ENCODE measurements at regions not wholly inside any gene's neighbourhood (a gene's known extent, or its start where the extent isn't known, plus 50 kb on each side); places are given as distances from the start of the nearest gene placed in this dataset.

GRCh38 chr9:89799221-89799620 is 194.4 kb downstream of the GADD45G start:
- no peak overlapping the region for H3K27ac ChIP-seq
- H3K9me3 ChIP-seq: no peaks in the 10 kb centered on the region
- no peaks in the 10 kb centered on the region for H3K4me1 ChIP-seq
- no peak for DNase-seq
- no peaks in the 10 kb centered on the region for H3K27me3 ChIP-seq
- no peak overlapping the region for H3K4me3 ChIP-seq
- H3K36me3 ChIP-seq: no peaks in the 10 kb centered on the region
- no peak for TF ChIP-seq CTCF (IDR thresholded peaks at IDR 0.05)
- intact Hi-C loops (cut with DNase I): no loop called here
- no peak for ATAC-seq

GRCh38 chr9:89799766-89800165 is 195.0 kb downstream of the GADD45G start:
- Histone ChIP-seq H3K9me3 (no peaks in the 10 kb centered on the region), H3K27me3 (no peaks in the 10 kb centered on the region), H3K4me3 (no peak overlapping the region), H3K4me1 (no peaks in the 10 kb centered on the region), H3K36me3 (no peaks in the 10 kb centered on the region), H3K27ac (no peak overlapping the region)
- ATAC-seq (no peak), DNase-seq (no peak)
- no peak for TF ChIP-seq CTCF (IDR thresholded peaks at IDR 0.05)
- intact Hi-C loops (cut with DNase I): no loop called here

GRCh38 chr9:89801341-89801740 is 196.5 kb downstream of the GADD45G start:
- intact Hi-C loops (cut with DNase I): no loop called here
- Histone ChIP-seq H3K27me3 (no peaks in the 10 kb centered on the region), H3K9me3 (no peaks in the 10 kb centered on the region), H3K36me3 (no peaks in the 10 kb centered on the region), H3K27ac (no peak overlapping the region), H3K4me3 (no peak overlapping the region), H3K4me1 (no peaks in the 10 kb centered on the region)
- ATAC-seq (no peak), DNase-seq (no peak)
- no peak for TF ChIP-seq CTCF (IDR thresholded peaks at IDR 0.05)

GRCh38 chr9:89801742-89802670 is 197.2 kb downstream of the GADD45G start:
- TF ChIP-seq CTCF (IDR thresholded peaks at IDR 0.05): no peak
- H3K27me3 ChIP-seq: no peaks in the 10 kb centered on the region
- H3K27ac ChIP-seq: no peak overlapping the region
- ATAC-seq: no peak
- no peaks in the 10 kb centered on the region for H3K36me3 ChIP-seq
- DNase-seq: no peak
- no peaks in the 10 kb centered on the region for H3K9me3 ChIP-seq
- no peak overlapping the region for H3K4me3 ChIP-seq
- H3K4me1 ChIP-seq: no peaks in the 10 kb centered on the region
- intact Hi-C loops (cut with DNase I): no loop called here

- Histone ChIP-seq H3K4me1 (no peaks in the 10 kb centered on the region), H3K4me3 (no peak overlapping the region), H3K36me3 (no peaks in the 10 kb centered on the region), H3K27ac (no peak overlapping the region), H3K27me3 (no peaks in the 10 kb centered on the region), H3K9me3 (no peaks in the 10 kb centered on the region)
- intact Hi-C loops (cut with DNase I): no loop called here
- TF ChIP-seq CTCF (IDR thresholded peaks at IDR 0.05): no peak
- no peak for ATAC-seq
- peak in 1 of 4 donors; percentile 57 for DNase-seq
Measured at GRCh38 chr9:89802781-89803355, 198.1 kb downstream of the GADD45G start.
